HepG2 (cell line): ENCODE measurements at regions not wholly inside any gene's neighbourhood (a gene's known extent, or its start where the extent isn't known, plus 50 kb on each side); places are given as distances from the start of the nearest gene placed in this dataset.

ENCODE experiments used
- ARID3A ChIP-seq: IDR thresholded peaks from 2 replicates; pipeline ENCODE4 v1.6.1; 2012; ENCODE audit warnings: low read depth, low read length, improper control_type of control experiment
- CC2D1A ChIP-seq: sonication (generic); formaldehyde crosslinking; IDR thresholded peaks from 2 replicates; pipeline ENCODE4 v1.8.1; 2023; ENCODE audit warnings: mild to moderate bottlenecking, missing genetic modification reagents
- CREM ChIP-seq, 2 experiments: sonication (generic) in 1 of 2; formaldehyde crosslinking in 1 of 2; IDR thresholded peaks; 2 replicates each; pipeline versions ENCODE4 v1.4.0 to v1.6.1; 2016 to 2020; ENCODE audit warnings: antibody characterized with exemption in 1 of 2, mild to moderate bottlenecking in 1 of 2, missing genetic modification reagents in 1 of 2
- FOSL2 ChIP-seq: sonication (generic); formaldehyde crosslinking; IDR thresholded peaks from 2 replicates; pipeline ENCODE4 v1.4.0; 2020; ENCODE audit warnings: missing genetic modification reagents
- HNF4G ChIP-seq, 2 experiments: sonication (generic) in 1 of 2; formaldehyde crosslinking in 1 of 2; IDR thresholded peaks; 2 replicates each; pipeline versions ENCODE4 v1.4.0 to v1.6.1; 2011 to 2020; ENCODE audit warnings: borderline replicate concordance in 2 of 2, low read depth in 2 of 2, mild to moderate bottlenecking in 2 of 2, low read length in 1 of 2, missing genetic modification reagents in 1 of 2, moderate library complexity in 1 of 2
- HNRNPLL ChIP-seq: fragments of 200-400 bp; formaldehyde crosslinking; IDR thresholded peaks from 2 replicates; pipeline ENCODE4 v1.6.1; 2017; ENCODE audit warnings: mild to moderate bottlenecking, low read depth, low read length; ENCODE audit not compliant: poor library complexity, severe bottlenecking
- LCORL ChIP-seq, 2 experiments: fragments of 450-650 bp in 1 of 2; sonication (generic) in 1 of 2; formaldehyde crosslinking in 1 of 2; IDR thresholded peaks; 2 replicates each; pipeline versions ENCODE4 v1.5.0 to v1.6.1; 2017 to 2020; ENCODE audit warnings: antibody characterized with exemption in 1 of 2, missing genetic modification reagents in 1 of 2
- MLLT10 ChIP-seq: sonication (generic); formaldehyde crosslinking; IDR thresholded peaks from 2 replicates; pipeline ENCODE4 v1.4.0; 2020; ENCODE audit warnings: missing genetic modification reagents
- NFE2L2 ChIP-seq: fragments of 150-350 bp; IDR thresholded peaks from 2 replicates; pipeline ENCODE4 v1.6.1; 2014; ENCODE audit warnings: low read length
- SALL1 ChIP-seq: sonication (generic); formaldehyde crosslinking; IDR thresholded peaks from 2 replicates; pipeline ENCODE4 v1.8.0; 2022; ENCODE audit warnings: mild to moderate bottlenecking, missing genetic modification reagents
- SATB2 ChIP-seq: sonication (generic); formaldehyde crosslinking; IDR thresholded peaks from 2 replicates; pipeline ENCODE4 v1.5.0; 2020; ENCODE audit warnings: missing genetic modification reagents
- ZBED4 ChIP-seq: sonication (generic); formaldehyde crosslinking; IDR thresholded peaks from 2 replicates; pipeline ENCODE4 v1.4.0; 2020; ENCODE audit warnings: missing genetic modification reagents, borderline replicate concordance
- ZBTB33 ChIP-seq: sonication (generic); formaldehyde crosslinking; IDR thresholded peaks from 2 replicates; pipeline ENCODE4 v1.4.0; 2020; ENCODE audit warnings: missing genetic modification reagents
- ZBTB34 ChIP-seq: sonication (generic); formaldehyde crosslinking; IDR thresholded peaks from 2 replicates; pipeline ENCODE4 v1.8.0; 2022; ENCODE audit warnings: mild to moderate bottlenecking, missing genetic modification reagents
- ZNF256 ChIP-seq: sonication (generic); formaldehyde crosslinking; conservative IDR thresholded peaks from 2 replicates; pipeline ENCODE4 v1.4.0; 2020; ENCODE audit warnings: missing genetic modification reagents
- ZNF292 ChIP-seq: sonication (generic); formaldehyde crosslinking; IDR thresholded peaks from 2 replicates; pipeline ENCODE4 v1.8.1; 2022; ENCODE audit warnings: mild to moderate bottlenecking, low read depth, missing genetic modification reagents, borderline replicate concordance
- ZNF549 ChIP-seq: sonication (generic); formaldehyde crosslinking; IDR thresholded peaks from 2 replicates; pipeline ENCODE4 v1.5.0; 2020; ENCODE audit warnings: missing genetic modification reagents
- ZNF720 ChIP-seq: sonication (generic); formaldehyde crosslinking; IDR thresholded peaks from 2 replicates; pipeline ENCODE4 v1.4.0; 2020; ENCODE audit warnings: missing genetic modification reagents
- ZNF75D ChIP-seq: sonication (generic); formaldehyde crosslinking; IDR thresholded peaks from 2 replicates; pipeline ENCODE4 v1.8.1; 2023; ENCODE audit warnings: missing genetic modification reagents, mild to moderate bottlenecking, borderline replicate concordance

GRCh38 chr2:106304612-106305184, 110.6 kb upstream of the UXS1 start (continued):
- TF ChIP-seq HNRNPLL (no peak), ZBTB33 (CRISPR knock-in tag) (peak; percentile 23; the same call in 1 of the 2 replicates), CC2D1A (CRISPR knock-in tag) (no peak), ARID3A (no peak), ZBED4 (CRISPR knock-in tag) (no peak), ZNF720 (CRISPR knock-in tag) (no peak), ZNF549 (peak; percentile 98), MLLT10 (CRISPR knock-in tag) (no peak), ZNF75D (CRISPR knock-in tag) (no peak), NFE2L2 (no peak), HNF4G (IDR thresholded peaks at IDR 0.05; ENCODE audit: borderline replicate concordance, low read depth, low read length) (peak; percentile 54), HNF4G (CRISPR knock-in tag; IDR thresholded peaks at IDR 0.05; ENCODE audit: borderline replicate concordance, low read depth) (no peak; the same call in 1 of the 2 replicates), LCORL (IDR thresholded peaks at IDR 0.05) (no peak), LCORL (CRISPR knock-in tag; IDR thresholded peaks at IDR 0.05) (peak; percentile 73; the same call in 1 of the 2 replicates), SATB2 (CRISPR knock-in tag) (peak; percentile 58; the same call in 1 of the 2 replicates), CREM (IDR thresholded peaks at IDR 0.05) (peak; percentile 18; the same call in 1 of the 2 replicates), CREM (CRISPR knock-in tag; IDR thresholded peaks at IDR 0.05) (no peak), ZBTB34 (CRISPR knock-in tag) (peak; percentile 82), FOSL2 (CRISPR knock-in tag) (peak; percentile 23; the same call in 1 of the 2 replicates), SALL1 (CRISPR knock-in tag) (peak; percentile 80), ZNF292 (no peak), ZNF256 (CRISPR knock-in tag) (0 out of 2 replicates have a peak, but pooled peaks have one; percentile 50)
